Peyer's patch (tissue), 4 donors: ENCODE measurements at regions not wholly inside any gene's neighbourhood (a gene's known extent, or its start where the extent isn't known, plus 50 kb on each side); places are given as distances from the start of the nearest gene placed in this dataset.

Experiments used
- DNase-seq, 3 donors: peaks; one replicate each; pipeline ENCODE4 v3.0.0-alpha.2; 2017 to 2019
- H3K27ac ChIP-seq, 4 donors: fragments of 200-600 bp; sonication (generic); one replicate each; pipeline ENCODE4 v1.5.1; 2016 to 2019
- H3K27me3 ChIP-seq, 2 donors: fragments of 200-600 bp; sonication (generic); one replicate each; pipeline ENCODE4 v1.5.1; 2019
- H3K36me3 ChIP-seq, 3 donors: fragments of 200-600 bp; sonication (generic); one replicate each; pipeline ENCODE4 v1.5.1; 2016 to 2019
- H3K4me1 ChIP-seq, 4 donors: fragments of 200-600 bp; sonication (generic); one replicate each; pipeline ENCODE4 v1.5.1; 2016 to 2019
- H3K4me3 ChIP-seq, 4 donors: fragments of 200-600 bp; sonication (generic); 1 replicate in 3 of 4; 2 replicates in 1 of 4; pipeline ENCODE4 v1.5.1; 2016 to 2019; ENCODE audit warnings: mild to moderate bottlenecking in 1 of 4
- H3K9me3 ChIP-seq, 4 donors: fragments of 200-600 bp; sonication (generic); one replicate each; pipeline ENCODE4 v1.5.1; 2016 to 2019; ENCODE audit warnings: mild to moderate bottlenecking in 1 of 4
- POLR2A ChIP-seq, 2 donors: fragments of 450-650 bp; IDR thresholded peaks; one replicate each; pipeline ENCODE4 v1.5.1; 2017; ENCODE audit warnings: antibody characterized with exemption in 2 of 2, mild to moderate bottlenecking in 2 of 2, moderate library complexity in 2 of 2
- TF ChIP-seq, protein P1 (sequence below), 6 experiments: fragments of 450-650 bp in 4 of 6; fragments of 200-600 bp in 2 of 6; sonication (generic) in 1 of 6; IDR thresholded peaks; one replicate each; pipeline ENCODE4 v1.5.1; 2017 to 2019; ENCODE audit warnings: antibody characterized with exemption in 6 of 6, mild to moderate bottlenecking in 3 of 6, moderate library complexity in 1 of 6

DNA sequence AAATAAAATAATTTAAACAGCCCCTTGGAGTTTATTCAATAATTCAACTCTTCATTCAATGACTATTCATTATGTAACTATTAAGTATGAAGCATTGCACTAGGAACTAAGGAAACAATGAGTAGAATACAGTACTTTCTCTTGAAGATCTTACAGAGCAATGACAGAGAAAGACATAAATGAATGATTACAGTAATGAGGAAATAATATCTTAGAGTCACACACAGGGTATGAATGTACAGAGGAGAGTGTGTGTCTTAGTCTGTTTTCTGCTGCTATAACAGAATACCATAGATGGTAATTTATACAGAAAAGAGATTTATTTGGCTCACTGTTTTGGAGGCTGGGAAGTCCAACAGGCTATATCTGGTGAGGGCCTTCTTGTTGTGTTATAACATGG is 120.5 kb upstream of the NRBF2 start:
- no peak overlapping the region for H3K27ac ChIP-seq
- TF ChIP-seq POLR2A (IDR thresholded peaks at IDR 0.05), result no peak
- TF ChIP-seq, protein P1, sequence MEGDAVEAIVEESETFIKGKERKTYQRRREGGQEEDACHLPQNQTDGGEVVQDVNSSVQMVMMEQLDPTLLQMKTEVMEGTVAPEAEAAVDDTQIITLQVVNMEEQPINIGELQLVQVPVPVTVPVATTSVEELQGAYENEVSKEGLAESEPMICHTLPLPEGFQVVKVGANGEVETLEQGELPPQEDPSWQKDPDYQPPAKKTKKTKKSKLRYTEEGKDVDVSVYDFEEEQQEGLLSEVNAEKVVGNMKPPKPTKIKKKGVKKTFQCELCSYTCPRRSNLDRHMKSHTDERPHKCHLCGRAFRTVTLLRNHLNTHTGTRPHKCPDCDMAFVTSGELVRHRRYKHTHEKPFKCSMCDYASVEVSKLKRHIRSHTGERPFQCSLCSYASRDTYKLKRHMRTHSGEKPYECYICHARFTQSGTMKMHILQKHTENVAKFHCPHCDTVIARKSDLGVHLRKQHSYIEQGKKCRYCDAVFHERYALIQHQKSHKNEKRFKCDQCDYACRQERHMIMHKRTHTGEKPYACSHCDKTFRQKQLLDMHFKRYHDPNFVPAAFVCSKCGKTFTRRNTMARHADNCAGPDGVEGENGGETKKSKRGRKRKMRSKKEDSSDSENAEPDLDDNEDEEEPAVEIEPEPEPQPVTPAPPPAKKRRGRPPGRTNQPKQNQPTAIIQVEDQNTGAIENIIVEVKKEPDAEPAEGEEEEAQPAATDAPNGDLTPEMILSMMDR (IDR thresholded peaks at IDR 0.05), result no peak
- H3K4me1 ChIP-seq, result no peaks in the 10 kb centered on the region
- DNase-seq, result no peak
- H3K4me3 ChIP-seq, result no peak overlapping the region
- no peaks in the 10 kb centered on the region for H3K36me3 ChIP-seq
- H3K9me3 ChIP-seq, result no peaks in the 10 kb centered on the region
- H3K27me3 ChIP-seq, result no peaks in the 10 kb centered on the region

DNA sequence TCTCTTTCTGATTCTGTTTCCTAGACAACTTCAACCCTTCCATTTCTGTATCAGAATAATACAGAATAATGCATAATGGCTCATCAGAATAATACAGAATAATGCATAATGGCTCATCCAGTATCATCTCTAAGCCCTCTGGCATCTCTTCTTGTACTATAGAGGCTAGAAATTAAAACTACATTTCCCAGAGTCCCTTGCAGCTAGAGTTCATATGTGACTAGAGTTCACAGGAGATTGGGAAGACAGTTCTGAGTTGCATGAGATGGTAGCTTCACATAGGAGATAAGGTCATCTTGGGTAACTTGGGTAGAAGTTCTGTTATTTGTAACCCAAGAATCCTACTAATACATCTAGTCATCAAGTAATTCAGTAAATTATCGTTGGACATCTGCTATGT is 122.9 kb upstream of the NRBF2 start:
- H3K27me3 ChIP-seq, result no peaks in the 10 kb centered on the region
- H3K4me3 ChIP-seq, result no peak overlapping the region
- no peaks in the 10 kb centered on the region for H3K36me3 ChIP-seq
- DNase-seq, result no peak
- no peak overlapping the region for H3K27ac ChIP-seq
- H3K9me3 ChIP-seq, result no peaks in the 10 kb centered on the region
- H3K4me1 ChIP-seq, result no peaks in the 10 kb centered on the region
- no peak for TF ChIP-seq POLR2A (IDR thresholded peaks at IDR 0.05)
- TF ChIP-seq, protein P1 (IDR thresholded peaks at IDR 0.05), result no peak

DNA sequence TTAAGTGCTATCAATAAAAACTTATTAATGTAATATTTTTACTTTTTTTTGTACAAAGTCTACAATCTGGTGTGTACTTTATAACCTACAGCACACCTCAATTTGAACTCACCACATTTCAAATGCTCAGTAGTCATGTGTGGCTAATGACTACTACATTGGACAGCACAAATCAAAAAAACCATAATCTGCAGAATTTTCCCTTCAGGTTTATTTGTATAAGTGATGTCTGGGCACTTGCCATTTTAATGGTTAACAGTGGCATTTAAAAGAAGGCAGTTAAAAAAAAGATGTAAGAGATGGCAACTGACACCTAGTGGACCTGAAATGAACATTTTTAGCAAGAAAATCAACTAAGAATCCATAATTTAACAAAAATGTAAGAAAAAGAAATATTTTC is 124.6 kb upstream of the NRBF2 start:
- no peaks in the 10 kb centered on the region for H3K4me1 ChIP-seq
- no peaks in the 10 kb centered on the region for H3K27me3 ChIP-seq
- no peak for TF ChIP-seq POLR2A (IDR thresholded peaks at IDR 0.05)
- TF ChIP-seq, protein P1 (IDR thresholded peaks at IDR 0.05), result no peak
- no peaks in the 10 kb centered on the region for H3K36me3 ChIP-seq
- H3K4me3 ChIP-seq, result no peak overlapping the region
- no peak for DNase-seq
- H3K9me3 ChIP-seq, result no peaks in the 10 kb centered on the region
- H3K27ac ChIP-seq, result no peak overlapping the region

DNA sequence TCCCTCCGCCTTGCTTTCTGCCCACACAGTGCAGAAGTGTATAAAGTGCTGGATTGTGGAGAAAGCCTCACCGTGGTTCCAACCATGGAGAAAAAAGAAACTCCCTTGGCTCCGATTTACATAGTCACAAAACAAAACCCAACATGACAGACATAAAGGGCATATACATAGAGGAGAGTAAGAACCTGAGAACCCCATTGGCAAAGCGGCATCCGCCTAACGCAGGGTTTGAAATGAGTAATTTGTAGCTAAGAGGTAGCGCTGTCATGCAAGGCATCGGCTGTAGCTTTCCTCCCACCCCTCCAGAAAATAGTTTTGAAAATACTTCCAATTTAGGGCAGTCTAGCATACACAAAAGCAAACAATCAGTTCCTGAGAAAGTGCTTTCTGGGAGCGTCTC is 126.0 kb upstream of the NRBF2 start:
- TF ChIP-seq, protein P1 (IDR thresholded peaks at IDR 0.05), result no peak
- no peak for TF ChIP-seq POLR2A (IDR thresholded peaks at IDR 0.05)
- no peaks in the 10 kb centered on the region for H3K4me1 ChIP-seq
- H3K4me3 ChIP-seq, result no peak overlapping the region
- H3K27me3 ChIP-seq, result no peaks in the 10 kb centered on the region
- DNase-seq, result no peak
- no peaks in the 10 kb centered on the region for H3K9me3 ChIP-seq
- no peak overlapping the region for H3K27ac ChIP-seq
- H3K36me3 ChIP-seq, result no peaks in the 10 kb centered on the region

DNA sequence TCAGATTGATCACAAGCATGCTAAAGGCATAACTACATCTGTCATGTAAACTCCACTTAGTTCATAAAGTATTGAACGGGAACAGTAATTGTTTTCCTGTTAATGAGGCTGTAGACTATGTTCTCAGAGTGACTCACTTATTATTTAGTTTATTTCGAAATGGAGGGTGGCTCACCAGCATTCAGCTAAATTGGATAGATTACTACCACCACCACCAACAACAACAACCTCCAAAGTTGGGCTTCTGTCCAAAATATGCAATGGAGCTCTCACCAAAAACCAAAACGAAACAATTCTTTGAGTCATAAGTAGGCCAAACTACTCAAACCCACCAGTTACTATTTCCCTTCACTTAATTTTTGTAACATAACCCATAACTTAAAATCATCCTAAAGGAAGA is 127.9 kb upstream of the NRBF2 start:
- H3K4me3 ChIP-seq, result no peak overlapping the region
- no peak for DNase-seq
- no peaks in the 10 kb centered on the region for H3K4me1 ChIP-seq
- H3K27ac ChIP-seq, result no peak overlapping the region
- H3K27me3 ChIP-seq, result no peaks in the 10 kb centered on the region
- no peak for TF ChIP-seq POLR2A (IDR thresholded peaks at IDR 0.05)
- TF ChIP-seq, protein P1 (IDR thresholded peaks at IDR 0.05), result no peak
- no peaks in the 10 kb centered on the region for H3K9me3 ChIP-seq
- H3K36me3 ChIP-seq, result no peaks in the 10 kb centered on the region

DNA sequence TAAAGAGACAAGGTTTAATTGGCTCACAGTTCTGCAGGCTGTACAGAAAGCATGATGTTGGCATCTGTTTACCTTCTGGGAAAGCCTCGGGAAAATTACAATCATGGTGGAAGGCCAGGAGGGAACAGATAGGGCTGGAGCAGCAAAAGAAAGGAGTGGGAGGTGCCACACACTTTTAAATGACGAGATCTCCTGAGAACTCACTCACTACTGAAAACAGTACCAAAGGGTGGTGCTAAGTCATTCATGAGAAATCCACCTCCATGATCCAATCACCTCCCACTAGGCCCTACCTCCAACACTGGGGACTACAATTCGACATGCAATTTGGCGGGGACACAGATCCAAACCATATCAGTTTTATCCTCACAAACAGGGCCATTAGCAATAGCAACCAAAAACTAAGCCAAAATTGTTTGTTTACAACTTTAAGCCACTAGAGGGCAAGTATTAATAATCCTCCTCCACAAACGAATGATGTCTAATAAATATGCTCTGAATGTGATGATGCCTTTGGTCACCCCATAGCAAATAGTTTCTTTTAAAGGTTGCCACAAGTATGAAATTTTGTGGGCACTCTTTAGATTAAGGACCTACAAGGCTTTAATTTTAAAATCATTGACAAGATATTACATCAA is 129.2 kb upstream of the NRBF2 start:
- Histone ChIP-seq H3K4me1 (no peaks in the 10 kb centered on the region), H3K27me3 (no peaks in the 10 kb centered on the region), H3K9me3 (no peaks in the 10 kb centered on the region), H3K27ac (no peak overlapping the region), H3K4me3 (no peak overlapping the region), H3K36me3 (no peaks in the 10 kb centered on the region)
- TF ChIP-seq, protein P1 (IDR thresholded peaks at IDR 0.05), result peak in 3 of 6 experiments; percentile 12 to 30 (median 16)
- no peak for TF ChIP-seq POLR2A (IDR thresholded peaks at IDR 0.05)
- DNase-seq, result no peak
